Gastroesophageal sphincter (tissue), 4 donors: ENCODE measurements at regions not wholly inside any gene's neighbourhood (a gene's known extent, or its start where the extent isn't known, plus 50 kb on each side); places are given as distances from the start of the nearest gene placed in this dataset.

Experiments used
- ATAC-seq: fragments of 150-250 bp; one replicate; pipeline ENCODE4 v1.9.1; 2016; ENCODE audit warnings: mild to moderate bottlenecking, moderate library complexity
- H3K27ac ChIP-seq, 4 donors: fragments of 200-600 bp; sonication (generic) in 3 of 4; 1 replicate in 3 of 4; 2 replicates in 1 of 4; pipeline ENCODE4 v1.5.1; 2016 to 2019
- H3K27me3 ChIP-seq: fragments of 200-600 bp; sonication (generic); one replicate; pipeline ENCODE4 v1.5.1; 2019
- H3K36me3 ChIP-seq, 2 donors: fragments of 200-600 bp; sonication (generic); one replicate each; pipeline ENCODE4 v1.5.1; 2019; ENCODE audit warnings: control low read depth in 1 of 2
- H3K4me1 ChIP-seq, 3 donors: fragments of 200-600 bp; sonication (generic); 1 replicate in 2 of 3; 2 replicates in 1 of 3; pipeline ENCODE4 v1.5.1; 2016 to 2019; ENCODE audit warnings: control low read depth in 2 of 3
- H3K4me3 ChIP-seq, 2 donors: fragments of 200-600 bp; sonication (generic); one replicate each; pipeline ENCODE4 v1.5.1; 2019; ENCODE audit warnings: mild to moderate bottlenecking in 1 of 2, moderate library complexity in 1 of 2
- H3K9me3 ChIP-seq, 3 donors: fragments of 200-600 bp; sonication (generic); one replicate each; pipeline ENCODE4 v1.5.1; 2017 to 2019; ENCODE audit warnings: control low read depth in 2 of 3
- EP300 ChIP-seq: sonication (generic); formaldehyde crosslinking; IDR thresholded peaks from one replicate; pipeline ENCODE4 v1.6.1; 2017; ENCODE audit warnings: antibody characterized with exemption, mild to moderate bottlenecking
- POLR2A ChIP-seq, 2 donors: fragments of 450-650 bp; IDR thresholded peaks; one replicate each; pipeline ENCODE4 v1.6.1; 2017; ENCODE audit warnings: antibody characterized with exemption in 2 of 2, mild to moderate bottlenecking in 2 of 2, moderate library complexity in 1 of 2
- POLR2AphosphoS5 ChIP-seq: sonication (generic); formaldehyde crosslinking; IDR thresholded peaks from one replicate; pipeline ENCODE4 v1.6.1; 2017; ENCODE audit warnings: antibody characterized with exemption
- WGBS, 2 donors: methylation state at CpG; one replicate each; pipeline ENCODE4 v1.1.5; 2018; ENCODE audit warnings: low coverage in 1 of 2; 5-methylcytosine and 5-hydroxymethylcytosine counted together
- TF ChIP-seq, protein P1 (sequence below), 4 experiments: fragments of 200-600 bp in 2 of 4; fragments of 450-650 bp in 2 of 4; sonication (generic) in 1 of 4; IDR thresholded peaks; one replicate each; pipeline ENCODE4 v1.5.1; 2017 to 2019; ENCODE audit warnings: antibody characterized with exemption in 4 of 4, mild to moderate bottlenecking in 2 of 4, moderate library complexity in 2 of 4

DNA sequence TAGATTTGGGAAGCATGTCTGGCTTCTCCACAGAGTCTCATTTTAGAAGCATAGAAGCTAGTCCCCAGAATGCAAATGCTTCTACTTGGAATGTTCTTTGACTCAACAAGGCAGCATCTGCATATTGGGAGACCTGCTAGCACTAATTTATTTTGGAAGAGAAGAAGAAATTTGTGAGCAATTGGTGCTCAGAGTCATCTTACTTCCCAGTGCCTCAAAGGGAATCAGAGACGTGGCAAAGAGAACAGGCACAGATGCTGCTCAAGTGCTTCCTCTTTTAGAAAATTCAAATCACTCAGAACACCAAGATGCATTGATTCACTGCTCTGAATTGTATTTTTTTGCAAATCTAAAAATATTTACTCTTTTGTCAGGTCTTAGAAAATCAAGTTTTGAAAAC is 255.7 kb downstream of the BRINP2 start:
- Histone ChIP-seq H3K4me1 (no peaks in the 10 kb centered on the region), H3K27me3 (no peaks in the 10 kb centered on the region), H3K27ac (no peak overlapping the region), H3K4me3 (no peak overlapping the region), H3K36me3 (no peaks in the 10 kb centered on the region), H3K9me3 (no peaks in the 10 kb centered on the region)
- TF ChIP-seq POLR2AphosphoS5 (no peak), EP300 (no peak), POLR2A (IDR thresholded peaks at IDR 0.05) (no peak)
- TF ChIP-seq, protein P1, sequence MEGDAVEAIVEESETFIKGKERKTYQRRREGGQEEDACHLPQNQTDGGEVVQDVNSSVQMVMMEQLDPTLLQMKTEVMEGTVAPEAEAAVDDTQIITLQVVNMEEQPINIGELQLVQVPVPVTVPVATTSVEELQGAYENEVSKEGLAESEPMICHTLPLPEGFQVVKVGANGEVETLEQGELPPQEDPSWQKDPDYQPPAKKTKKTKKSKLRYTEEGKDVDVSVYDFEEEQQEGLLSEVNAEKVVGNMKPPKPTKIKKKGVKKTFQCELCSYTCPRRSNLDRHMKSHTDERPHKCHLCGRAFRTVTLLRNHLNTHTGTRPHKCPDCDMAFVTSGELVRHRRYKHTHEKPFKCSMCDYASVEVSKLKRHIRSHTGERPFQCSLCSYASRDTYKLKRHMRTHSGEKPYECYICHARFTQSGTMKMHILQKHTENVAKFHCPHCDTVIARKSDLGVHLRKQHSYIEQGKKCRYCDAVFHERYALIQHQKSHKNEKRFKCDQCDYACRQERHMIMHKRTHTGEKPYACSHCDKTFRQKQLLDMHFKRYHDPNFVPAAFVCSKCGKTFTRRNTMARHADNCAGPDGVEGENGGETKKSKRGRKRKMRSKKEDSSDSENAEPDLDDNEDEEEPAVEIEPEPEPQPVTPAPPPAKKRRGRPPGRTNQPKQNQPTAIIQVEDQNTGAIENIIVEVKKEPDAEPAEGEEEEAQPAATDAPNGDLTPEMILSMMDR (IDR thresholded peaks at IDR 0.05): no peak
- no peak for ATAC-seq
- WGBS, 2 donors: 75 to 80% methylated on average over 1 of the region's 1 CpG

DNA sequence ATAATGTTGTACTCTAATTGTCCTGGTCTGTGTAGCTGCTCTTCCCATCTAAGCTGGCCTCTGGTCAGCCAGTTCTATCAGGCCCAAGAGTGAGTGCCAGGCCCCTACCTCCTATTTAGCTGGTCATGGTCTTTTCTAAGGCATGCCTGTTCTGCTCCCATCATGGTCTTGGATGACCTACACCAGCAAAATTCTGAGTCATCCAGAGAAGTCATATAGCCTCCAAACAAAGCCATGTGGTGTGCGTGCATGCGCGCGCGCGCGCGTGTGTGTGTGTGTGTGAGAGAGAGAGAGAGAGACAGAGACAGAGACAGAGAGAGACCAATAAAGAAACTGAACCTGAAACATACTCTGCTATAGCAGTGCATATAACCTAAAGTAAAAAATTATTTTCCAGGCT is 254.4 kb downstream of the BRINP2 start:
- H3K4me1 ChIP-seq: no peaks in the 10 kb centered on the region
- H3K36me3 ChIP-seq: no peaks in the 10 kb centered on the region
- whole genome bisulfite sequencing, 2 donors: 20 to 100% methylated on average over 3 to 8 of the region's 8 CpGs
- H3K4me3 ChIP-seq: no peak overlapping the region
- TF ChIP-seq EP300 (no peak), POLR2AphosphoS5 (no peak), POLR2A (IDR thresholded peaks at IDR 0.05) (no peak)
- TF ChIP-seq, protein P1 (IDR thresholded peaks at IDR 0.05): no peak
- H3K9me3 ChIP-seq: no peaks in the 10 kb centered on the region
- no peak for ATAC-seq
- no peaks in the 10 kb centered on the region for H3K27me3 ChIP-seq
- no peak overlapping the region for H3K27ac ChIP-seq

DNA sequence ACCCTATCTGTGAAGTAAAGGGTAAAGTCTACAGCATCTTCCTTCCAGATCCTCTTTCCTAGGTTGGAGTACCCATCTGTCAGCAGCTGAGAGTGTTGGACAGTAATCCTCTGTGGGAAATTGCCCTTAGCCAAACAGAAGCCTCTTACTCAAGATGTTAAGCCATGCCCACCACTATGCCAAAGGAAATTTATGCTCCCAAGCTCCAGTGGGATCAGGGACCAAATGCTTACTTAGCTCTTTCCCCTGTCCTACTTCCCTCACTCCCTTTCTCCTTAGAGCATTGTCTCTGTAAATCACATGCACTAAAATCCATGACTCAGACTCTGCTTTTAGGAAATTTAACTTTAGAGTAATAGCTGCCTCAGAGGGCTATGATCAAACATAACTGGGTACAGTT is 254.0 kb downstream of the BRINP2 start:
- Histone ChIP-seq H3K4me3 (no peak overlapping the region), H3K36me3 (no peaks in the 10 kb centered on the region), H3K27ac (no peak overlapping the region), H3K27me3 (no peaks in the 10 kb centered on the region), H3K4me1 (no peaks in the 10 kb centered on the region), H3K9me3 (no peaks in the 10 kb centered on the region)
- ATAC-seq: no peak
- TF ChIP-seq EP300 (no peak), POLR2AphosphoS5 (no peak), POLR2A (IDR thresholded peaks at IDR 0.05) (no peak)
- TF ChIP-seq, protein P1 (IDR thresholded peaks at IDR 0.05): no peak

DNA sequence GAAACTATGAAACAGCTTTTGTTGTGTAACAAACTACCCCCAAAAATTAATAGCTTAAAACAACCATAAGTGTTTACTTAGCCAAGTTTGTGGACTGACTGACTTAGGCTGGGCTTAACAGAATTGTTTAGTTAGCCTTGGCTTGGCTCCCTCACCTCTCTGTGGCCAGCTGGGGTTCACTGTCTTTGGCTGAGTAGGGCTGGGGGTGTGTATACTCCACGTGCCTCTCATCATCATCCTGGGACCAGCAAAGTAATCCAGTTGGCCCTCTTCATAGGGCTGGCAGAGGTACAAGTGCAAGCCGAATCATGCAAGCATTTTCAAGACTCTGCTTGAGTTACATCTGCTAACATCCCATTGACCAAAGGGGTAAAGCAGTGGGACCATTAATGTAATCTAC is 252.3 kb downstream of the BRINP2 start:
- 0 to 17% methylated on average over 1 to 2 of the region's 2 CpGs for WGBS, 2 donors
- Histone ChIP-seq H3K27me3 (no peaks in the 10 kb centered on the region), H3K36me3 (no peaks in the 10 kb centered on the region), H3K27ac (no peak overlapping the region), H3K4me1 (no peaks in the 10 kb centered on the region), H3K4me3 (no peak overlapping the region), H3K9me3 (no peaks in the 10 kb centered on the region)
- no peak for ATAC-seq
- TF ChIP-seq POLR2AphosphoS5 (no peak), POLR2A (IDR thresholded peaks at IDR 0.05) (no peak), EP300 (no peak)
- TF ChIP-seq, protein P1 (IDR thresholded peaks at IDR 0.05): no peak

DNA sequence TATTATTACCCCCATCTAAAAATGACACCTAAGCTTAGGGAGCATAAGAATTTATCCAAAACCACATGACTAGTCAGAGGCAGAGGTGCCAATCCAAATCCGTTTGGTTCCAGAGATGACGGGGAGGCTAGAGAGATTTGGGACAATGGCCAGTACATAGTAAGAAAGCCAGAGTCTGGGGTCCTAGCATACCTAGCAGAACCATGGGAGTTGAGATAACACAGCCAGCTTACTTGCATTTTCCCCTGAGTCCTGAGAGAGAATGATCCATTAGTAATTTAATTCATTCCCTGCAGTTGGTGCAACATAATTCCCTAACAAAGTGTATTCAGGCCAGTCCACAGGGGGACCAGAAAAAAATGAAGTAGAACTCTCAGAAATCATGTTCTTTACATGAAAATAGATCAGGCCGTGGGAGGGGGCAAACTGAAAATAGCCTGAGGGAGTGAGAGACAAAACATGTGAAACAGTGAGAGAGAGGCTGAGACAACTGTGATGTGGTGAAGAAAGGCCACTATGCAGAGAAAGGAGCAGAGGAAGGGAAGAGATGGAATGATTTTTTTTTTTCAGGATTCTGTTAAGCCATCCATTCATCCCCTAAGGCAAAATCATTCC is 243.3 kb downstream of the BRINP2 start:
- Histone ChIP-seq H3K4me3 (no peak overlapping the region), H3K9me3 (no peaks in the 10 kb centered on the region), H3K27ac (no peak overlapping the region), H3K4me1 (no peaks in the 10 kb centered on the region), H3K27me3 (no peaks in the 10 kb centered on the region), H3K36me3 (no peaks in the 10 kb centered on the region)
- TF ChIP-seq, protein P1 (IDR thresholded peaks at IDR 0.05): no peak
- TF ChIP-seq POLR2A (IDR thresholded peaks at IDR 0.05) (no peak), EP300 (no peak), POLR2AphosphoS5 (no peak)
- 41 to 59% methylated on average over 3 of the region's 3 CpGs for WGBS, 2 donors
- ATAC-seq: no peak
